SK-N-SH (cell line): ENCODE measurements at regions not wholly inside any gene's neighbourhood (a gene's known extent, or its start where the extent isn't known, plus 50 kb on each side); places are given as distances from the start of the nearest gene placed in this dataset.

ENCODE experiments used
- CTCF ChIA-PET: fragments of 300-600, 350-600 bp; formaldehyde crosslinking; extraction: SDS; loops from one replicate; lab custom pipeline; 2021; lab: Yijun Ruan, JAX
- POLR2A ChIA-PET: fragments of 350-600 bp; sonication (Branson Sonifier 250); formaldehyde crosslinking; extraction: SDS; loops from one replicate; lab custom pipeline; 2020; ENCODE audit warnings: antibody characterized with exemption, inconsistent platforms; lab: Yijun Ruan, JAX
- DNase-seq: peaks from one replicate; pipeline ENCODE4 v3.0.0; 2012
- H2AFZ ChIP-seq: fragments of 200-600 bp; sonication (generic); 2 replicates; pipeline ENCODE4 v1.8.1; 2016; ENCODE audit warnings: antibody characterized with exemption, mild to moderate bottlenecking, low read depth
- H3F3A ChIP-seq: fragments of 200-600 bp; sonication (generic); replicated peaks from 2 replicates; pipeline ENCODE3; 2016; ENCODE audit warnings: antibody characterized with exemption, mild to moderate bottlenecking; ENCODE audit not compliant: insufficient read depth
- H3K27ac ChIP-seq, 2 experiments: fragments of 200-500 bp in 1 of 2; fragments of 200-600 bp in 1 of 2; sonication (Bioruptor generic) in 1 of 2; sonication (generic), shearing (Covaris generic) in 1 of 2; 2 replicates each; pipeline versions ENCODE4 v1.5.1 to v1.6.1; 2014 to 2016; ENCODE audit warnings: low read depth in 2 of 2, inconsistent platforms in 1 of 2, low read length in 1 of 2, mild to moderate bottlenecking in 1 of 2, mixed read lengths in 1 of 2
- H3K27me3 ChIP-seq: fragments of 200-600 bp; sonication (generic), shearing (Covaris generic); 2 replicates; pipeline ENCODE4 v1.6.1; 2016; ENCODE audit warnings: mixed run types; ENCODE audit not compliant: insufficient read depth
- H3K36me3 ChIP-seq, 2 experiments: fragments of 200-500 bp in 1 of 2; fragments of 200-600 bp in 1 of 2; sonication (Bioruptor generic) in 1 of 2; sonication (generic) in 1 of 2; replicated peaks in 1 of 2; 2 replicates each; pipeline versions ENCODE3 to v1.5.1; 2014 to 2016; ENCODE audit warnings: low read length in 1 of 2, mild to moderate bottlenecking in 1 of 2; ENCODE audit not compliant: insufficient read depth in 2 of 2, control insufficient read depth in 1 of 2
- H3K4me1 ChIP-seq, 2 experiments: fragments of 200-500 bp in 1 of 2; fragments of 200-600 bp in 1 of 2; sonication (Bioruptor generic) in 1 of 2; sonication (generic), shearing (Covaris generic) in 1 of 2; 2 replicates each; pipeline versions ENCODE4 v1.5.1 to v1.6.1; 2014 to 2016; ENCODE audit warnings: low read depth in 1 of 2, low read length in 1 of 2, mixed run types in 1 of 2; ENCODE audit not compliant: insufficient read depth in 2 of 2, control insufficient read depth in 1 of 2
- H3K4me2 ChIP-seq: fragments of 200-600 bp; sonication (generic), shearing (Covaris generic); 2 replicates; pipeline ENCODE4 v1.6.1; 2017; ENCODE audit warnings: mixed run types
- H3K4me3 ChIP-seq, 2 experiments: fragments of 200-500 bp in 1 of 2; fragments of 200-600 bp in 1 of 2; sonication (Bioruptor generic) in 1 of 2; sonication (generic), shearing (Covaris generic) in 1 of 2; 2 replicates each; pipeline versions ENCODE4 v1.5.1 to v1.8.1; 2014 to 2016; ENCODE audit warnings: low read depth in 2 of 2, inconsistent platforms in 1 of 2, low read length in 1 of 2, mild to moderate bottlenecking in 1 of 2, mixed read lengths in 1 of 2, moderate library complexity in 1 of 2
- H3K79me2 ChIP-seq: fragments of 200-600 bp; sonication (generic); 2 replicates; pipeline ENCODE4 v1.8.1; 2017; ENCODE audit warnings: mild to moderate bottlenecking; ENCODE audit not compliant: insufficient read depth
- H3K9ac ChIP-seq: fragments of 200-600 bp; sonication (generic); 2 replicates; pipeline ENCODE4 v1.6.1; 2017; ENCODE audit warnings: mixed run types
- H3K9me2 ChIP-seq: fragments of 200-600 bp; sonication (generic); 2 replicates; pipeline ENCODE4 v1.6.1; 2017; ENCODE audit warnings: mixed run types
- H3K9me3 ChIP-seq: fragments of 200-600 bp; sonication (generic); 2 replicates; pipeline ENCODE4 v1.6.1; 2017; ENCODE audit warnings: mixed run types, mild to moderate bottlenecking, moderate library complexity
- H4K20me1 ChIP-seq: fragments of 200-600 bp; sonication (generic); 2 replicates; pipeline ENCODE4 v1.6.1; 2017; ENCODE audit warnings: mild to moderate bottlenecking, mixed run types; ENCODE audit not compliant: insufficient read depth
- ELF1 ChIP-seq: IDR thresholded peaks from 2 replicates; pipeline ENCODE4 v1.4.0; 2012
- EP300 ChIP-seq, 2 experiments: IDR thresholded peaks; 2 replicates each; pipeline versions ENCODE4 v1.4.0 to v1.6.1; 2012; ENCODE audit warnings: borderline replicate concordance in 1 of 2, low read depth in 1 of 2, low read length in 1 of 2
- EZH2phosphoT487 ChIP-seq: fragments of 200-600 bp; sonication (generic); IDR thresholded peaks from 2 replicates; pipeline ENCODE4 v1.6.1; 2017; ENCODE audit warnings: low read depth, mixed run types, mild to moderate bottlenecking, antibody characterized with exemption, moderate library complexity, borderline replicate concordance
- FOSL2 ChIP-seq: IDR thresholded peaks from 2 replicates; pipeline ENCODE4 v1.4.0; 2012; ENCODE audit warnings: low read depth, mild to moderate bottlenecking, moderate library complexity, borderline replicate concordance
- FOXJ3 ChIP-seq: sonication (generic); formaldehyde crosslinking; IDR thresholded peaks from 2 replicates; pipeline ENCODE4 v1.5.1; 2020; ENCODE audit warnings: mild to moderate bottlenecking, missing genetic modification reagents
- GABPA ChIP-seq: IDR thresholded peaks from 2 replicates; pipeline ENCODE4 v1.4.0; 2012; ENCODE audit warnings: low read depth, mild to moderate bottlenecking
- IRF3 ChIP-seq: fragments of 150-350 bp; IDR thresholded peaks from 2 replicates; pipeline ENCODE4 v1.6.1; 2016; ENCODE audit warnings: mild to moderate bottlenecking, low read depth, low read length
- JUND ChIP-seq: IDR thresholded peaks from 2 replicates; pipeline ENCODE4 v1.4.0; 2012
- MEF2A ChIP-seq: IDR thresholded peaks from 2 replicates; pipeline ENCODE4 v1.4.0; 2012; ENCODE audit warnings: low read depth, borderline replicate concordance
- MXI1 ChIP-seq: IDR thresholded peaks from 2 replicates; pipeline ENCODE4 v1.6.1; 2012; ENCODE audit warnings: mild to moderate bottlenecking, low read depth, low read length, improper control_type of control experiment
- NFIC ChIP-seq: IDR thresholded peaks from 2 replicates; pipeline ENCODE4 v1.4.0; 2012; ENCODE audit warnings: borderline replicate concordance
- NRF1 ChIP-seq: IDR thresholded peaks from 2 replicates; pipeline ENCODE4 v1.6.1; 2012; ENCODE audit warnings: low read depth, mild to moderate bottlenecking, low read length
- POLR2AphosphoS5 ChIP-seq: IDR thresholded peaks from 2 replicates; pipeline ENCODE4 v1.6.1; 2012; ENCODE audit warnings: low read depth, low read length
- RAD21 ChIP-seq: IDR thresholded peaks from 2 replicates; pipeline ENCODE4 v1.6.1; 2012; ENCODE audit warnings: mild to moderate bottlenecking, low read length
- REST ChIP-seq: IDR thresholded peaks from 2 replicates; pipeline ENCODE4 v1.6.1; 2012; ENCODE audit warnings: mild to moderate bottlenecking, low read depth, low read length, moderate library complexity
- RFX5 ChIP-seq: IDR thresholded peaks from 2 replicates; pipeline ENCODE4 v1.6.1; 2012; ENCODE audit warnings: mild to moderate bottlenecking, improper control_type of control experiment, low read length
- SIN3A ChIP-seq: IDR thresholded peaks from 2 replicates; pipeline ENCODE4 v1.6.1; 2012; ENCODE audit warnings: low read depth, mild to moderate bottlenecking, low read length, moderate library complexity, borderline replicate concordance
- SMC3 ChIP-seq: IDR thresholded peaks from 2 replicates; pipeline ENCODE4 v1.6.1; 2012; ENCODE audit warnings: low read depth, low read length, improper control_type of control experiment
- TEAD4 ChIP-seq: IDR thresholded peaks from 2 replicates; pipeline ENCODE4 v1.4.0; 2012; ENCODE audit warnings: mild to moderate bottlenecking, borderline replicate concordance; ENCODE audit not compliant: insufficient read depth
- USF1 ChIP-seq: IDR thresholded peaks from 2 replicates; pipeline ENCODE4 v1.4.0; 2012; ENCODE audit warnings: low read depth, borderline replicate concordance
- WGBS: methylation state at CpG from one replicate; pipeline ENCODE4 v1.1.6; 2017; ENCODE audit warnings: low lambda C conversion rate; 5-methylcytosine and 5-hydroxymethylcytosine counted together

GRCh38 chr3:87462228-87462627, 185.8 kb upstream of the POU1F1 start:
- H3K4me2 ChIP-seq, result no peak overlapping the region
- no peak overlapping the region for H3K9ac ChIP-seq
- POLR2A ChIA-PET, result no interaction called here
- H3K27ac ChIP-seq, result no peak overlapping the region
- no peak overlapping the region for H2AFZ ChIP-seq
- H3K4me1 ChIP-seq, result no peaks in the 10 kb centered on the region
- H3K27me3 ChIP-seq, result no peaks in the 10 kb centered on the region
- no peaks in the 10 kb centered on the region for H3K79me2 ChIP-seq
- DNase-seq, result no peak
- CTCF ChIA-PET, result no interaction called here
- no peaks in the 10 kb centered on the region for H3F3A ChIP-seq
- H4K20me1 ChIP-seq, result no peaks in the 10 kb centered on the region
- no peaks in the 10 kb centered on the region; the same call in 1 of the 2 replicates for H3K9me3 ChIP-seq
- H3K9me2 ChIP-seq, result no peaks in the 10 kb centered on the region
- H3K4me3 ChIP-seq, result no peak overlapping the region
- no peak for TF ChIP-seq EP300 (IDR thresholded peaks at IDR 0.05; ENCODE audit: borderline replicate concordance in 1 of 2, low read depth in 1 of 2, low read length in 1 of 2)
- no peak for TF ChIP-seq JUND
- H3K36me3 ChIP-seq, result no peaks in the 10 kb centered on the region

GRCh38 chr3:87461443-87461842, 185.1 kb upstream of the POU1F1 start:
- H3K4me3 ChIP-seq, result no peak overlapping the region
- no peak for TF ChIP-seq ELF1
- no peak for TF ChIP-seq RAD21
- no peak for TF ChIP-seq SIN3A
- no peak for TF ChIP-seq RFX5
- no peak for TF ChIP-seq USF1
- TF ChIP-seq SMC3, result no peak
- no peak for TF ChIP-seq EZH2phosphoT487
- TF ChIP-seq GABPA, result no peak
- no peak for TF ChIP-seq TEAD4
- TF ChIP-seq MXI1, result no peak
- TF ChIP-seq POLR2AphosphoS5, result no peak
- no peak for TF ChIP-seq EP300 (IDR thresholded peaks at IDR 0.05; ENCODE audit: borderline replicate concordance in 1 of 2, low read depth in 1 of 2, low read length in 1 of 2)
- TF ChIP-seq NRF1, result no peak
- TF ChIP-seq REST, result no peak
- TF ChIP-seq FOSL2, result no peak
- no peak for TF ChIP-seq IRF3
- no peak for TF ChIP-seq MEF2A
- no peak for TF ChIP-seq NFIC
- no peak for TF ChIP-seq FOXJ3 (CRISPR knock-in tag)
- no peak overlapping the region for H2AFZ ChIP-seq
- no peaks in the 10 kb centered on the region for H3K27me3 ChIP-seq
- no peaks in the 10 kb centered on the region for H3K79me2 ChIP-seq
- ChIA-PET CTCF (interaction anchor here (1.5 kb wide), 1 partner anchor 32 kb away, joined by 4 read pairs; no protein-coding TSS in a partner anchor), POLR2A (no interaction called here)
- no peak overlapping the region for H3K27ac ChIP-seq
- 8% methylated on average over 2 of the region's 2 CpGs for WGBS
- no peak overlapping the region for H3K4me2 ChIP-seq
- H3K9ac ChIP-seq, result no peak overlapping the region
- H3K4me1 ChIP-seq, result no peaks in the 10 kb centered on the region
- H3K36me3 ChIP-seq, result no peaks in the 10 kb centered on the region
- H4K20me1 ChIP-seq, result no peaks in the 10 kb centered on the region
- no peak for DNase-seq
- no peaks in the 10 kb centered on the region for H3K9me2 ChIP-seq
- no peaks in the 10 kb centered on the region; the same call in 1 of the 2 replicates for H3K9me3 ChIP-seq
- no peaks in the 10 kb centered on the region for H3F3A ChIP-seq
